Kidney epithelial cell (primary cell): ENCODE measurements at regions not wholly inside any gene's neighbourhood (a gene's known extent, or its start where the extent isn't known, plus 50 kb on each side); places are given as distances from the start of the nearest gene placed in this dataset.

Experiments
- DNase-seq: peaks from one replicate; pipeline ENCODE4 v3.0.0-alpha.2; 2010; ENCODE audit warnings: low read depth
- H3K27me3 ChIP-seq: 2 replicates; pipeline ENCODE4 v1.6.0; 2011; ENCODE audit warnings: low read length; ENCODE audit not compliant: control insufficient read depth, insufficient read depth
- H3K36me3 ChIP-seq: 2 replicates; pipeline ENCODE4 v1.5.1; 2011; ENCODE audit warnings: low read length; ENCODE audit not compliant: control insufficient read depth, insufficient read depth
- H3K4me3 ChIP-seq: 2 replicates; pipeline ENCODE4 v1.5.1; 2011; ENCODE audit warnings: low read depth, mild to moderate bottlenecking, control low read depth, low read length
- CTCF ChIP-seq: IDR thresholded peaks from 2 replicates; pipeline ENCODE4 v1.5.1; 2011; ENCODE audit warnings: mild to moderate bottlenecking, moderate library complexity, low read length, control low read depth, inconsistent platforms; ENCODE audit not compliant: insufficient read depth, poor library complexity, severe bottlenecking

GRCh38 chr4:14539246-14539645, 463.0 kb upstream of the CPEB2 start:
- H3K36me3 ChIP-seq = no peaks in the 10 kb centered on the region
- DNase-seq = no peak
- no peaks in the 10 kb centered on the region for H3K27me3 ChIP-seq
- TF ChIP-seq CTCF = no peak
- no peak overlapping the region for H3K4me3 ChIP-seq

DNA sequence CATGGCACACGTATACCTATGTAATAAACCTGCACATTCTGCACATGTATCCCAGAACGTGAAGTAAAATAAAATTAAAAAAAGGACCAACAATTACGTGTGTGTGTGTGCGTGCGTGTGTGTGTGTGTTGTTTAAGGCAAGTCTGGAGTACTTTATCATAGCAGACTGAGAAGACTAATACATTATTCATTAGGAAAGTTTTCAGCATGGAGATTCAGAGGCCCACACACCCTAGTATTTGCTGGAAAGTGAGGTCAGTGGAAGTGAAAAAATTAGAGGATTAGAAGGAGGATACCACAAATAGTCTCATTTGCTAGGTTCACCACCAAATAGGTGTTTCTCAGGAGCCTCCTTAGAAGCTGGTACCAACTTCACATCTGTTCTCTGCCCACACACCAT, 457.1 kb upstream of the CPEB2 start:
- H3K36me3 ChIP-seq = no peaks in the 10 kb centered on the region
- no peak for TF ChIP-seq CTCF
- H3K27me3 ChIP-seq = no peaks in the 10 kb centered on the region
- DNase-seq = no peak
- H3K4me3 ChIP-seq = no peak overlapping the region

GRCh38 chr4:14545807-14546206, 456.5 kb upstream of the CPEB2 start:
- H3K4me3 ChIP-seq = no peak overlapping the region
- no peaks in the 10 kb centered on the region for H3K27me3 ChIP-seq
- H3K36me3 ChIP-seq = no peaks in the 10 kb centered on the region
- TF ChIP-seq CTCF = no peak
- no peak for DNase-seq

DNA sequence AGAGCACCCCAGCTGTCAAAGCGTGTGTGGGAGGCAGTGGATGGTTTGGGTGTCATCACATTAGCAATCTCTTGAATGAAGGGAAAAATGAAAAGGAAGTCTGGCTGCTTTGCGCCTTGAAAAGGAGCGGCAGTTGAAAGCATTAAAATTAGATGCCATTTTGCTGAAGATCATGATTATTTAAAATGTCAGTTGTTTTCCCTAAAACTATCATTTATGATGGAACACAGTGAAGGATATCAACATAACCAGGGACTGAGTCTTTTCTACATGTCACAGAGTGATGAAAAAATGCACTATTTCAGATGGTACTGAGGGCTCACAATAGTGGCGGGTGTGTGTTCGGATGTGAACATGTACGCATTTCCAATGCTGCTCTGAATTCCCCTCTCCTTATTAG, 450.2 kb upstream of the CPEB2 start:
- TF ChIP-seq CTCF = no peak
- DNase-seq = no peak
- H3K27me3 ChIP-seq = no peaks in the 10 kb centered on the region
- no peaks in the 10 kb centered on the region for H3K36me3 ChIP-seq
- no peak overlapping the region for H3K4me3 ChIP-seq

DNA sequence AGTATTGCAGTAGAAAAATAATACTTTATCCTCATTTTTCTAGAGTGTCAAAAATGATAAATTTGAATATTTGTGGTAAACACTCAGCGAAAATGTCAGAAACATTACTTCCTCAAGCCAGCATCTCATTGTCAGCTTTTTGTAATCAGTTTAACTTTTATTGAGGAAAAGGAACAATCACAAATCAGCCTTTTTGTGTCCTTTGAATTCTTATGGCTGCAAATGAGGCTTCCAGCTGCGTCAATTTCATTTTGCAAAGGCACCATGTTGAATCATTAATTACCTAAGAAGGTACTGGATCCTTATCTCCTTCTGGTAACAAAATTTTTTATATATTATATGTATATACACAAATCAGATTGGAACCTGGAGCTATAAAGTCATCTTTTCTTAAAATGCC, 442.6 kb upstream of the CPEB2 start:
- TF ChIP-seq CTCF = no peak
- Histone ChIP-seq H3K4me3 (no peak overlapping the region), H3K27me3 (no peaks in the 10 kb centered on the region), H3K36me3 (no peaks in the 10 kb centered on the region)
- DNase-seq = no peak

DNA sequence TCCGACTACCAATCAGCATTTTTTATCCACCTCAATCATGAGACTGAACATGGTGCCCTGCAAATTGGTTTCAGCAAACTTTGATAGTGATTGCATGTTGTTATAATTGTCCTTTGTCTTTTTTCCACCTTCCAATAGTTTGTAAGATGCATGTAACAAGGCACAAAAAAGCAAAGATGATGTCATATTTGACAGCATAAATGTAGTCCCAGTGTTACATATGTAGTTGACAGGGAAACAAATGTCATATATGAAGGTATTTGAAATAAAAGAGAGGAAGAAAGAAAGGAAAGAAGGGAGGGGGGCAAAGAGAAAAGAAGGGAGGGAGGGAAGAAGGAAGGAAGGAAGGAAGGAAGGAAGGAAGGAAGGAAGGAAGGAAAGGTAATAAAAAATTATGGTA, 441.7 kb upstream of the CPEB2 start:
- DNase-seq = no peak
- Histone ChIP-seq H3K27me3 (no peaks in the 10 kb centered on the region), H3K36me3 (no peaks in the 10 kb centered on the region), H3K4me3 (no peak overlapping the region)
- no peak for TF ChIP-seq CTCF
